Thyroid gland (tissue), 4 donors: ENCODE measurements at regions not wholly inside any gene's neighbourhood (a gene's known extent, or its start where the extent isn't known, plus 50 kb on each side); places are given as distances from the start of the nearest gene placed in this dataset.

Experiments
- CTCF ChIP-seq, 6 experiments: fragments of 200-600 bp in 3 of 6; fragments of 450-650 bp in 3 of 6; sonication (generic) in 3 of 6; IDR thresholded peaks; one replicate each; pipeline ENCODE4 v1.5.1; 2016 to 2019; ENCODE audit warnings: antibody characterized with exemption in 6 of 6, mild to moderate bottlenecking in 2 of 6, inconsistent platforms in 1 of 6, moderate library complexity in 1 of 6
- POLR2A ChIP-seq, 2 donors: fragments of 450-650 bp; IDR thresholded peaks; one replicate each; pipeline ENCODE4 v1.6.1; 2017; ENCODE audit warnings: antibody characterized with exemption in 2 of 2, mild to moderate bottlenecking in 2 of 2, moderate library complexity in 1 of 2

- TF ChIP-seq CTCF (IDR thresholded peaks at IDR 0.05) = no peak
- no peak for TF ChIP-seq POLR2A (IDR thresholded peaks at IDR 0.05)
Observed at GRCh38 chr3:24953060-24953771, 458.6 kb upstream of the THRB start.
